ENCODE measurements at regions not wholly inside any gene's neighbourhood (a gene's known extent, or its start where the extent isn't known, plus 50 kb on each side); places are given as distances from the start of the nearest gene placed in this dataset.

DNA sequence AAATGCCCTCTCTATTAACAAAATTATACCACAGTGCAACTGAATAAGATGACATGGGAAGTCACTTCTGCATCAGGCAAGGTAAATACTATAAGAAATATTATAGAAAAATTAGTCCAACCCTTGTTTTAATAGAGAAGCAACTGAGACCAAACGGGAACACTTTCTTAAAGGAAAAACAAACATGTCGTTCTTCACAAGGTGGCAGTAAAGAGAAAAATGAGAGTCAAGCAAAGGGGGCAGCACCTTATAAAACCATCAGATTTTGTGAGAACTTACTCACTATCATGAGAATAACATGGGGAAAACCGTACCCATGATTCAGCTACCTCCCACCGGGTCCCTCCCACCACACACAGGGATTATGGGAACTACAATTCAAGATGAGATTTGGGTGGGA is 481.7 kb upstream of the CRIM1 start:
- H3K4me3 ChIP-seq (ENCODE audit: low read depth, low read length) = no peak overlapping the region
- H3K36me3 ChIP-seq (ENCODE audit: control insufficient read depth, insufficient read depth, low read length) = no peaks in the 10 kb centered on the region
- TF ChIP-seq CTCF (IDR thresholded peaks at IDR 0.05; ENCODE audit: insufficient read depth, low read length, severe bottlenecking) = no peak
- H3K27me3 ChIP-seq (ENCODE audit: control insufficient read depth, insufficient read depth, low read length) = no peaks in the 10 kb centered on the region
- FAIRE-seq (no peak), DNase-seq (ENCODE audit: low read depth) (no peak)

GRCh38 chr2:35871672-35872071 is 483.9 kb upstream of the CRIM1 start:
- Histone ChIP-seq H3K4me3 (ENCODE audit: low read depth, low read length) (no peak overlapping the region), H3K36me3 (ENCODE audit: control insufficient read depth, insufficient read depth, low read length) (no peaks in the 10 kb centered on the region), H3K27me3 (ENCODE audit: control insufficient read depth, insufficient read depth, low read length) (no peaks in the 10 kb centered on the region)
- DNase-seq (ENCODE audit: low read depth) (no peak), FAIRE-seq (no peak)
- no peak for TF ChIP-seq CTCF (IDR thresholded peaks at IDR 0.05; ENCODE audit: insufficient read depth, low read length, severe bottlenecking)

- TF ChIP-seq CTCF (IDR thresholded peaks at IDR 0.05; ENCODE audit: insufficient read depth, low read length, severe bottlenecking) = no peak
- DNase-seq (ENCODE audit: low read depth) (no peak), FAIRE-seq (no peak)
- H3K27me3 ChIP-seq (ENCODE audit: control insufficient read depth, insufficient read depth, low read length) = no peaks in the 10 kb centered on the region
- H3K4me3 ChIP-seq (ENCODE audit: low read depth, low read length) = no peak overlapping the region
- H3K36me3 ChIP-seq (ENCODE audit: control insufficient read depth, insufficient read depth, low read length) = no peaks in the 10 kb centered on the region
Observed at GRCh38 chr2:35870713-35871112, 484.9 kb upstream of the CRIM1 start.

DNA sequence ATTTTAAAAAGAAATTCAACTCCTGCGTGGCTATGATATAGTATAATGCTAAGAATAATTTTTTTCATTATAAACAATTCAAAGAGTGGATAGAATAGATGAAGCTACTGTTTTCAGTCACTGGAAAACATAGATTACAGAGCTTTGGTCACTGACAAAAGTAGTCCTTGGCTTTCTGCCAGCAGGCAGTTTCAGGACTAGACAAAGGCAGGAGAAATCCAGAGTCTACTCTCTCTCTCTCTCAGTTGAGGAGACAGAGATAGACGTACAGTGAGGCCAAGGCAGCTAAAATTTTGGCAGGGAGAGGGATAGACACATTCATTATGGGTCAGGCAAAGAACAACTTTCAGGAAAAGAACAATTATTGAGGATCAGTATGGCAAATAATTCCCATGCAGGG is 491.4 kb upstream of the CRIM1 start:
- no peaks in the 10 kb centered on the region for H3K36me3 ChIP-seq (ENCODE audit: control insufficient read depth, insufficient read depth, low read length)
- DNase-seq (ENCODE audit: low read depth) = no peak
- no peak for TF ChIP-seq CTCF (IDR thresholded peaks at IDR 0.05; ENCODE audit: insufficient read depth, low read length, severe bottlenecking)
- FAIRE-seq = no peak
- H3K27me3 ChIP-seq (ENCODE audit: control insufficient read depth, insufficient read depth, low read length) = no peaks in the 10 kb centered on the region
- no peak overlapping the region for H3K4me3 ChIP-seq (ENCODE audit: low read depth, low read length)

DNA sequence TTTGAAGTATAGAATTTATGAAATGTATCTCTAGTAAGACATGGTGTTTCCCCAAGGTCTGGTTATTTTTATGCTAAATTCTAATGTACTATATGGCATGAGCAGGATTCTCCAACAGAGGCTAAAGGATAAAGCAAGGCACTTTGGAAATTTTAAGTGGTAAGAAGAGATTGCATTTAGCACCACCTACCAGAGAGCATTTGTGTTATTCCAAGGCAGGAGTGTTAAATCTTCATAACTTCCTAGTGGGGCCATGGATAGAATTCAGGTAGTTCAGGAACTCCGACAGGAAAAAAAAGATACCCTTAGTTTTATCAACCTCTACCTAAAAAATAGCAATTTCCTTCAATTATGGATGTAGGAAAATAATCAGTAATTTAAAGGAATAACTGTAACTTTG is 497.4 kb upstream of the CRIM1 start:
- DNase-seq (ENCODE audit: low read depth) (no peak), FAIRE-seq (no peak)
- no peak overlapping the region for H3K4me3 ChIP-seq (ENCODE audit: low read depth, low read length)
- H3K27me3 ChIP-seq (ENCODE audit: control insufficient read depth, insufficient read depth, low read length) = no peaks in the 10 kb centered on the region
- no peaks in the 10 kb centered on the region for H3K36me3 ChIP-seq (ENCODE audit: control insufficient read depth, insufficient read depth, low read length)
- no peak for TF ChIP-seq CTCF (IDR thresholded peaks at IDR 0.05; ENCODE audit: insufficient read depth, low read length, severe bottlenecking)

DNA sequence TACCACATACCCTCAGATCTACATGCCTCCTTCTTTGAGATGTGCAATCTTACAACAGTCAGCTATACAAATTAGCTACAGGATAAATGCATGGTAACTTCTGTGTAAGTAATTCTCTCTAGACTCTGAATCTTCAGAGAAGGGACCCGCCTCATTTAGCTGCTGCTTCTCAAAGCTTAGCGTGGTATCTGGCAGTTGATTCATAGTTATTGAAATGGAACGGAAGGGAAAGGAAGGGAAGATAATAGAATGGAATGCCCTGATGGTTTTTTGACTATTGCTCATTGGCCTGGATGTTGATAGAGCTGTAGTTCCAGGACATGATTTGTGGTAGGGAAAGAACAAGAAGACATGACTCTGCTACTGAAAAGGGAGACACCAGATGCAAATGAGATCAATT is 498.1 kb upstream of the CRIM1 start:
- Histone ChIP-seq H3K27me3 (ENCODE audit: control insufficient read depth, insufficient read depth, low read length) (no peaks in the 10 kb centered on the region), H3K36me3 (ENCODE audit: control insufficient read depth, insufficient read depth, low read length) (no peaks in the 10 kb centered on the region), H3K4me3 (ENCODE audit: low read depth, low read length) (no peak overlapping the region)
- FAIRE-seq (no peak), DNase-seq (ENCODE audit: low read depth) (no peak)
- no peak for TF ChIP-seq CTCF (IDR thresholded peaks at IDR 0.05; ENCODE audit: insufficient read depth, low read length, severe bottlenecking)
